Gastrocnemius medialis (tissue), 4 donors: ENCODE measurements at regions not wholly inside any gene's neighbourhood (a gene's known extent, or its start where the extent isn't known, plus 50 kb on each side); places are given as distances from the start of the nearest gene placed in this dataset.

Experiments used
- ATAC-seq, 2 donors: fragments of 150-250 bp; one replicate each; pipeline ENCODE4 v1.9.1; 2016
- DNase-seq, 2 donors: peaks; one replicate each; pipeline ENCODE4 v3.0.0-alpha.2; 2019
- H3K27ac ChIP-seq, 4 donors: fragments of 200-600 bp; sonication (generic); 1 replicate in 1 of 4; 2 replicates in 3 of 4; pipeline ENCODE4 v1.5.1; 2016 to 2018; ENCODE audit warnings: mild to moderate bottlenecking in 2 of 4, moderate library complexity in 1 of 4
- H3K27me3 ChIP-seq, 3 donors: fragments of 200-600 bp; sonication (generic) in 2 of 3; 1 replicate in 1 of 3; 2 replicates in 2 of 3; pipeline versions ENCODE4 v1.5.1 to v1.6.0; 2016 to 2019; ENCODE audit warnings: mild to moderate bottlenecking in 1 of 3, moderate library complexity in 1 of 3
- H3K36me3 ChIP-seq, 2 donors: fragments of 200-600 bp; sonication (generic) in 1 of 2; one replicate each; pipeline ENCODE4 v1.5.1; 2017 to 2018
- H3K4me1 ChIP-seq, 2 donors: fragments of 200-600 bp; sonication (generic) in 1 of 2; one replicate each; pipeline ENCODE4 v1.5.1; 2016 to 2017; ENCODE audit warnings: mild to moderate bottlenecking in 2 of 2
- H3K4me3 ChIP-seq, 4 donors: fragments of 200-600 bp; sonication (generic) in 3 of 4; 1 replicate in 1 of 4; 2 replicates in 3 of 4; pipeline ENCODE4 v1.5.1; 2016 to 2019; ENCODE audit warnings: mild to moderate bottlenecking in 2 of 4
- H3K9me3 ChIP-seq, 3 donors: fragments of 200-600 bp; sonication (generic) in 2 of 3; 1 replicate in 1 of 3; 2 replicates in 2 of 3; pipeline ENCODE4 v1.5.1; 2016 to 2019
- POLR2A ChIP-seq, 2 donors: fragments of 450-650 bp; IDR thresholded peaks; one replicate each; pipeline ENCODE4 v1.6.1; 2017; ENCODE audit warnings: antibody characterized with exemption in 2 of 2, mild to moderate bottlenecking in 2 of 2, moderate library complexity in 2 of 2
- in situ Hi-C, 4 donors: fragments of 200-750 bp; cut with MboI; loops; one replicate each; pipeline versions ENCODE4 v1.15.0 to v1.8.0; 2017; ENCODE audit warnings: low sequenced_read_pairs in 4 of 4
- intact Hi-C: fragments of 100-400 bp; cut with DNase I; formaldehyde crosslinking; loops from one replicate; pipeline ENCODE4 v1.15.1; 2023; ENCODE audit warnings: low total_unique reads
- TF ChIP-seq, protein P1 (sequence below), 5 experiments: fragments of 450-650 bp in 3 of 5; fragments of 200-600 bp in 2 of 5; sonication (generic) in 2 of 5; IDR thresholded peaks in 4 of 5; conservative IDR thresholded peaks in 1 of 5; 1 replicate in 4 of 5; 2 replicates in 1 of 5; pipeline ENCODE4 v1.5.1; 2016 to 2019; ENCODE audit warnings: antibody characterized with exemption in 5 of 5, mild to moderate bottlenecking in 3 of 5, moderate library complexity in 3 of 5

DNA sequence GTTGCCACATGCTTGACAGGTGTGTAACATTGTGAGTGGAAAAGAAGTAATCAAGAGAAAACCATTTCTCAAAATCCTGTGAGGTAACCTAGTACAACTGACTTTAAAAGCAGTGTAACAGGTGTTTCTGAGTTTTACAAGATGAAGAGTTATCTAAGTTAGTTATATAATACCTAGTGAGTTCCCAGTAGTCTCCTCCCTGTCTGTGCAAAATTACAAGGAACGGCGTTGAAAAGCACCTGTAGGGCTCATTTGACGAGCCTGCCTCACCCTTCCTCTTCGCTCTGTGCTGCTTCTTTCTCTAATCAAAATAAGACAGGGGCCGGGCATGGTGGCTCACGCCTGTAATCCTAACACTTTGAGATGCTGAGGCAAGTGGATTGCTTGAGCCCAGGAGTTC, 132.9 kb upstream of the SLC30A5 start:
- H3K4me3 ChIP-seq = no peak overlapping the region
- in situ Hi-C loops (loop anchor here in 3 of 4 donors (5.0 to 25.0 kb wide), 3 partner anchors 674 to 676 kb away; no protein-coding TSS in a partner anchor), intact Hi-C loops (no loop called here)
- H3K36me3 ChIP-seq = no peaks in the 10 kb centered on the region
- no peak overlapping the region for H3K27ac ChIP-seq
- TF ChIP-seq POLR2A (IDR thresholded peaks at IDR 0.05) = no peak
- TF ChIP-seq, protein P1, sequence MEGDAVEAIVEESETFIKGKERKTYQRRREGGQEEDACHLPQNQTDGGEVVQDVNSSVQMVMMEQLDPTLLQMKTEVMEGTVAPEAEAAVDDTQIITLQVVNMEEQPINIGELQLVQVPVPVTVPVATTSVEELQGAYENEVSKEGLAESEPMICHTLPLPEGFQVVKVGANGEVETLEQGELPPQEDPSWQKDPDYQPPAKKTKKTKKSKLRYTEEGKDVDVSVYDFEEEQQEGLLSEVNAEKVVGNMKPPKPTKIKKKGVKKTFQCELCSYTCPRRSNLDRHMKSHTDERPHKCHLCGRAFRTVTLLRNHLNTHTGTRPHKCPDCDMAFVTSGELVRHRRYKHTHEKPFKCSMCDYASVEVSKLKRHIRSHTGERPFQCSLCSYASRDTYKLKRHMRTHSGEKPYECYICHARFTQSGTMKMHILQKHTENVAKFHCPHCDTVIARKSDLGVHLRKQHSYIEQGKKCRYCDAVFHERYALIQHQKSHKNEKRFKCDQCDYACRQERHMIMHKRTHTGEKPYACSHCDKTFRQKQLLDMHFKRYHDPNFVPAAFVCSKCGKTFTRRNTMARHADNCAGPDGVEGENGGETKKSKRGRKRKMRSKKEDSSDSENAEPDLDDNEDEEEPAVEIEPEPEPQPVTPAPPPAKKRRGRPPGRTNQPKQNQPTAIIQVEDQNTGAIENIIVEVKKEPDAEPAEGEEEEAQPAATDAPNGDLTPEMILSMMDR (IDR thresholded peaks at IDR 0.05 in 4 of 5, conservative IDR thresholded peaks at IDR 0.05 in 1 of 5) = no peak
- H3K27me3 ChIP-seq = no peaks in the 10 kb centered on the region
- ATAC-seq (no peak), DNase-seq (no peak)
- H3K9me3 ChIP-seq = no peaks in the 10 kb centered on the region
- peaks cover 0 to 8% of the 10 kb centered on the region in 2 donors for H3K4me1 ChIP-seq

DNA sequence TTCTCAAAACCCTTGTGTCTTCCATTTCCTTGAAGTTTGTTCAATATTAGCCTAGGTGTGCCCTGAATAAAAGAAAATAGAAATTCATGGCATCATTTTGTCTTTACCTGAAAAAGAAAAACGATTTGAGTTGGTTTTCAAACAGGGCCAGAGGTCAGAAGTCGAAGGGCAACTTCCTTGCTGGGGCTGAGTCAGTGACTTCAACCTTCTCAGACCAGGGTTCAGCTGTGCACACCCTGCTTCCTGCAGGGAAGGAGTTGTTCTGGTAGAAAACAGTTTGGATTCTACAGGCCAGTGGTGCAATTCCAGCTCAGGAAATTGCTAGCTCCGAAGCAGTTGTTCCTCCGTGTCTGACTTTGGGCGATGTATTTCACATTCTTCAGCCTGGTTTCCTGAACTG, 132.1 kb upstream of the SLC30A5 start:
- DNase-seq (no peak), ATAC-seq (no peak)
- H3K4me1 ChIP-seq = peaks cover 0 to 8% of the 10 kb centered on the region in 2 donors
- in situ Hi-C loops (loop anchor here in 3 of 4 donors (5.0 to 25.0 kb wide), 3 partner anchors 674 to 677 kb away; no protein-coding TSS in a partner anchor), intact Hi-C loops (loop anchor here (1.0 kb wide), 1 partner anchor 675 kb away; no protein-coding TSS in a partner anchor)
- no peak overlapping the region for H3K27ac ChIP-seq
- no peak overlapping the region for H3K4me3 ChIP-seq
- no peaks in the 10 kb centered on the region for H3K36me3 ChIP-seq
- H3K9me3 ChIP-seq = no peaks in the 10 kb centered on the region
- no peaks in the 10 kb centered on the region for H3K27me3 ChIP-seq
- no peak for TF ChIP-seq POLR2A (IDR thresholded peaks at IDR 0.05)
- TF ChIP-seq, protein P1 (IDR thresholded peaks at IDR 0.05 in 4 of 5, conservative IDR thresholded peaks at IDR 0.05 in 1 of 5) = no peak

DNA sequence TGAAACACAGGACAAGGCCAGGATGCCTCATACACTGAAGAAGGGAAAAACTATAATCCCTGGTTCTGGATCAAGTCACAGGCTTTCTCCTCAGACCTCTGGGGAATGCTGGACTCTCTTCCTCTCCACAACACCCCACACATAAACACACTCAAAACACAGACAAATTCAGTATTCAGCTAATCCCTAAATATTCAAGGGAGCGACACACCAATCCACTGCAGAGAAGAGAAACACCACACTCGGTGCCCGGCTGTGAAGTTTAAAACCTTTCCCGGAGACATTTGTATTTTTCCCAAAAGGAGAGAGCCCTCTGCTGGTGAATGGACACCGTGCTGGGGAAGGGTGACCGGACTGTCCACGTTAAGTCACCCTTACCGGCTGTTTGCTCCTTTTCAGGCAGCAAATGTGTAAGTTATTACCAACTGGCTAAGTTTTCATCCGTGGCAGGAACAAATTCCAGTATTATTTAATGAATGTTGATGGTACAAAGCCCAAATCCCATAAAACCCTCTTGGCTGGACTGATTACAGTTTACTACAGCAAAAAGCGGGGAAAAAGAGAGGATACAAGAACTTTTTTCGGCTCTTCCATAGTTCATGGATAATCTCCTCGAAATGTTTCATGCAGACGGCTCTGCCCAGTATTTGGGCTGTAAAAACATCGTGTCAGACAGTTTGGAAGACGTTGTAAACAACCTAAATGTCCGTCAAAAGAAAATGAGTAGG, 130.9 kb upstream of the SLC30A5 start:
- DNase-seq (peak; percentile 43 to 54), ATAC-seq (peak; percentile 94 to 95)
- no peak overlapping the region for H3K4me3 ChIP-seq
- intact Hi-C loops (loop anchor here (1.0 kb wide), 1 partner anchor 677 kb away; no protein-coding TSS in a partner anchor), in situ Hi-C loops (loop anchor here in 3 of 4 donors (5.0 to 25.0 kb wide), 3 partner anchors 676 to 678 kb away; no protein-coding TSS in a partner anchor)
- H3K27ac ChIP-seq = peak overlapping the region in 3 of 4 donors; percentile 2 to 37 (median 6)
- TF ChIP-seq, protein P1 (IDR thresholded peaks at IDR 0.05 in 4 of 5, conservative IDR thresholded peaks at IDR 0.05 in 1 of 5) = peak; percentile 65 to 85 (median 77)
- no peak for TF ChIP-seq POLR2A (IDR thresholded peaks at IDR 0.05)
- H3K27me3 ChIP-seq = no peaks in the 10 kb centered on the region
- H3K4me1 ChIP-seq = peaks cover 0 to 8% of the 10 kb centered on the region in 2 donors
- H3K36me3 ChIP-seq = no peaks in the 10 kb centered on the region
- H3K9me3 ChIP-seq = no peaks in the 10 kb centered on the region

DNA sequence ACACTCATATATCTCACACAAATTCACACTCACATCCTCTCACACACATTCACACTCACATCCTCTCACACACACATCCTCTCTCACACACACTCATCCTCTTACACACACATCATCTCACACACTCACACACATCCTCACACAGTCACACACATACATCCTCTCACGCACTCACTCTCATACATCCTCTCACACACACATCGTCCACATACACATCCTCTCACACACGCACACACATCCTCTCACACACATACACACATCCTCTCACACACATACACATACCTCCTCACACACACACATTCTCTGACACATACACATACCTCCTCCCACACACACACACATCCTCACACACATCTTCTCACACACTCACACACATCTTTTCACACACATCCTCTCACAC, 129.1 kb upstream of the SLC30A5 start:
- intact Hi-C loops = no loop called here
- TF ChIP-seq, protein P1 (IDR thresholded peaks at IDR 0.05 in 4 of 5, conservative IDR thresholded peaks at IDR 0.05 in 1 of 5) = no peak
- TF ChIP-seq POLR2A (IDR thresholded peaks at IDR 0.05) = no peak
- Histone ChIP-seq H3K27me3 (no peaks in the 10 kb centered on the region), H3K27ac (no peak overlapping the region), H3K9me3 (no peaks in the 10 kb centered on the region), H3K4me1 (peaks cover 0 to 8% of the 10 kb centered on the region in 2 donors), H3K4me3 (no peak overlapping the region), H3K36me3 (no peaks in the 10 kb centered on the region)
- ATAC-seq = no peak
- DNase-seq = no peak
- in situ Hi-C loops = loop anchor here in 3 of 4 donors (5.0 to 25.0 kb wide), 3 partner anchors 677 to 680 kb away; no protein-coding TSS in a partner anchor
